HCT116 (cell line): ENCODE measurements at regions not wholly inside any gene's neighbourhood (a gene's known extent, or its start where the extent isn't known, plus 50 kb on each side); places are given as distances from the start of the nearest gene placed in this dataset.
A peak's percentile ranks its signal among the peaks of the same experiment; 100 is the strongest.

Experiments used
- ATAC-seq: fragments of 200-7000 bp; cut with Tn5 transposase; 2 replicates; pipeline ENCODE4 v1.9.1; 2020; ENCODE audit warnings: mild to moderate bottlenecking, moderate library complexity
- BruUV-seq: library from RNA; stranded (reverse); fragments of 400-500 nt; replicated peaks from 2 replicates; lab custom pipeline; 2021; lab: Mats Ljungman, UMichigan
- CTCF ChIA-PET: fragments of 300-600 bp; sonication (Branson Sonifier 250); formaldehyde crosslinking; loops from one replicate; lab custom pipeline; 2021; ENCODE audit warnings: antibody characterized with exemption; lab: Charles Lee
- POLR2A ChIA-PET: fragments of 300-600, 350-600 bp; sonication (Branson Sonifier 250); formaldehyde crosslinking; loops from one replicate; lab custom pipeline; 2021; ENCODE audit warnings: antibody characterized with exemption; lab: Charles Lee
- RAD21 ChIA-PET, 2 experiments: fragments of 300-600 bp; sonication (Branson Sonifier 250); formaldehyde crosslinking; loops; one replicate each; lab custom pipeline; 2023; ENCODE audit warnings: low total read pairs in 2 of 2; ENCODE audit not compliant: uncharacterized antibody in 2 of 2, unreplicated experiment in 2 of 2, low non-redundant PET in 1 of 2; lab: Charles Lee
- DNase-seq: peaks from one replicate; pipeline ENCODE4 v3.0.0-alpha.2; 2010; ENCODE audit warnings: low read depth, low spot score
- H2AFZ ChIP-seq: fragments of 200-600 bp; shearing (Covaris generic), sonication (generic); 2 replicates; pipeline ENCODE4 v1.6.1; 2017; ENCODE audit warnings: low read depth, mixed run types, mixed read lengths, antibody characterized with exemption, low read length; ENCODE audit not compliant: poor library complexity, severe bottlenecking
- H3K27ac ChIP-seq: 2 replicates; pipeline ENCODE4 v1.5.1; 2012; ENCODE audit warnings: low read depth, low read length
- H3K27me3 ChIP-seq: fragments of 200-600 bp; sonication (generic); 2 replicates; pipeline ENCODE4 v1.6.1; 2016; ENCODE audit warnings: mixed run types, low read length, mixed read lengths; ENCODE audit not compliant: insufficient read depth
- H3K36me3 ChIP-seq, 2 experiments: fragments of 200-500 bp in 1 of 2; fragments of 200-600 bp in 1 of 2; sonication (Bioruptor generic) in 1 of 2; sonication (generic) in 1 of 2; 2 replicates each; pipeline versions ENCODE4 v1.5.1 to v1.6.1; 2014 to 2016; ENCODE audit warnings: low read length in 2 of 2, inconsistent platforms in 1 of 2, mixed read lengths in 1 of 2, mixed run types in 1 of 2; ENCODE audit not compliant: insufficient read depth in 2 of 2, control insufficient read depth in 1 of 2
- H3K4me1 ChIP-seq, 2 experiments: fragments of 200-600 bp in 1 of 2; sonication (generic) in 1 of 2; 2 replicates each; pipeline versions ENCODE4 v1.5.1 to v1.6.1; 2012 to 2017; ENCODE audit warnings: low read length in 2 of 2, inconsistent platforms in 1 of 2, mild to moderate bottlenecking in 1 of 2, mixed read lengths in 1 of 2, mixed run types in 1 of 2, moderate library complexity in 1 of 2; ENCODE audit not compliant: insufficient read depth in 2 of 2, control insufficient read depth in 1 of 2
- H3K4me2 ChIP-seq: fragments of 200-600 bp; sonication (generic); 2 replicates; pipeline ENCODE4 v1.6.1; 2017; ENCODE audit warnings: mixed run types, low read length, mixed read lengths
- H3K4me3 ChIP-seq, 2 experiments: fragments of 200-600 bp in 1 of 2; sonication (generic) in 1 of 2; replicated peaks in 1 of 2; 2 replicates each; pipeline ENCODE4 v1.5.1; 2011 to 2016; ENCODE audit warnings: low read length in 2 of 2, control low read depth in 1 of 2, low read depth in 1 of 2, mild to moderate bottlenecking in 1 of 2, mixed read lengths in 1 of 2, mixed run types in 1 of 2
- H3K79me2 ChIP-seq: fragments of 200-600 bp; sonication (generic); 2 replicates; pipeline ENCODE4 v1.6.1; 2017; ENCODE audit warnings: mild to moderate bottlenecking, mixed run types, low read length, moderate library complexity, mixed read lengths; ENCODE audit not compliant: insufficient read depth
- H3K9ac ChIP-seq: fragments of 200-600 bp; sonication (generic); 2 replicates; pipeline ENCODE4 v1.6.1; 2016; ENCODE audit warnings: low read length, mixed read lengths
- H3K9me2 ChIP-seq: fragments of 200-600 bp; sonication (generic), shearing (Covaris generic); 2 replicates; pipeline ENCODE4 v1.6.1; 2017; ENCODE audit warnings: mixed run types, mild to moderate bottlenecking, moderate library complexity; ENCODE audit not compliant: insufficient read depth
- H3K9me3 ChIP-seq, 2 experiments: fragments of 200-500 bp in 1 of 2; fragments of 200-600 bp in 1 of 2; sonication (Bioruptor generic) in 1 of 2; sonication (generic) in 1 of 2; 2 replicates each; pipeline ENCODE4 v1.6.1; 2014 to 2017; ENCODE audit warnings: low read length in 2 of 2, mixed read lengths in 2 of 2, inconsistent platforms in 1 of 2, low read depth in 1 of 2, mild to moderate bottlenecking in 1 of 2, mixed run types in 1 of 2, moderate library complexity in 1 of 2; ENCODE audit not compliant: control insufficient read depth in 1 of 2, insufficient read depth in 1 of 2
- H4K20me1 ChIP-seq: fragments of 200-600 bp; sonication (generic), shearing (Covaris generic); 2 replicates; pipeline ENCODE4 v1.6.1; 2017; ENCODE audit warnings: mixed run types, mild to moderate bottlenecking, moderate library complexity; ENCODE audit not compliant: insufficient read depth
- ATF3 ChIP-seq: IDR thresholded peaks from 2 replicates; pipeline ENCODE4 v1.6.1; 2012
- CBX3 ChIP-seq: IDR thresholded peaks from 2 replicates; pipeline ENCODE4 v1.6.1; 2012; ENCODE audit warnings: low read depth
- CEBPB ChIP-seq: IDR thresholded peaks from 2 replicates; pipeline ENCODE4 v1.6.1; 2012; ENCODE audit warnings: low read depth
- CTCF ChIP-seq, 3 experiments: fragments of 200-600 bp in 1 of 3; sonication (generic) in 1 of 3; IDR thresholded peaks in 2 of 3; conservative IDR thresholded peaks in 1 of 3; 2 replicates each; pipeline ENCODE4 v1.5.1; 2012 to 2017; ENCODE audit warnings: low read depth in 2 of 3, low read length in 2 of 3, antibody characterized with exemption in 1 of 3, borderline replicate concordance in 1 of 3, control low read depth in 1 of 3, mild to moderate bottlenecking in 1 of 3, mixed read lengths in 1 of 3, mixed run types in 1 of 3, moderate library complexity in 1 of 3; ENCODE audit not compliant: insufficient read depth in 1 of 3
- EGR1 ChIP-seq: IDR thresholded peaks from 2 replicates; pipeline ENCODE4 v1.6.1; 2012; ENCODE audit warnings: low read depth
- ELF1 ChIP-seq: IDR thresholded peaks from 2 replicates; pipeline ENCODE4 v1.6.1; 2012; ENCODE audit warnings: low read depth, borderline replicate concordance
- EZH2 ChIP-seq: fragments of 200-600 bp; sonication (generic); IDR thresholded peaks from 2 replicates; pipeline ENCODE4 v1.6.1; 2017; ENCODE audit warnings: antibody characterized with exemption, mixed run types
- EZH2phosphoT487 ChIP-seq: fragments of 200-600 bp; IDR thresholded peaks from 2 replicates; pipeline ENCODE4 v1.6.1; 2018; ENCODE audit warnings: antibody characterized with exemption, borderline replicate concordance
- FOSL1 ChIP-seq: IDR thresholded peaks from 2 replicates; pipeline ENCODE4 v1.6.1; 2012; ENCODE audit warnings: low read depth
- JUND ChIP-seq: IDR thresholded peaks from 2 replicates; pipeline ENCODE4 v1.6.1; 2012
- MAX ChIP-seq: IDR thresholded peaks from 2 replicates; pipeline ENCODE4 v1.6.1; 2012
- POLR2A ChIP-seq: IDR thresholded peaks from 2 replicates; pipeline ENCODE4 v1.7.0; 2011; ENCODE audit warnings: borderline replicate concordance; ENCODE audit not compliant: insufficient read depth, insufficient read length; ENCODE audit errors: extremely low read depth
- POLR2AphosphoS5 ChIP-seq: IDR thresholded peaks from 2 replicates; pipeline ENCODE4 v1.6.1; 2011; ENCODE audit warnings: mild to moderate bottlenecking, low read depth, low read length, moderate library complexity
- RAD21 ChIP-seq: IDR thresholded peaks from 2 replicates; pipeline ENCODE4 v1.6.1; 2012; ENCODE audit warnings: low read depth, mild to moderate bottlenecking
- SIN3A ChIP-seq: IDR thresholded peaks from 2 replicates; pipeline ENCODE4 v1.6.1; 2012; ENCODE audit warnings: low read depth
- SRF ChIP-seq: IDR thresholded peaks from 2 replicates; pipeline ENCODE4 v1.6.1; 2012; ENCODE audit warnings: low read depth
- TCF7L2 ChIP-seq: IDR thresholded peaks from 2 replicates; pipeline ENCODE4 v1.7.0; 2011; ENCODE audit warnings: borderline replicate concordance, inconsistent platforms; ENCODE audit not compliant: insufficient read depth, insufficient read length; ENCODE audit errors: extremely low read depth
- ZBTB33 ChIP-seq: IDR thresholded peaks from 2 replicates; pipeline ENCODE4 v1.6.1; 2011; ENCODE audit warnings: mild to moderate bottlenecking, low read length, moderate library complexity; ENCODE audit not compliant: insufficient replicate concordance; ENCODE audit errors: extremely low read depth
- ZFX ChIP-seq: fragments of 450-650 bp; IDR thresholded peaks from 2 replicates; pipeline ENCODE4 v1.6.1; 2017
- ZNF274 ChIP-seq: fragments of 200-500 bp; sonication (Bioruptor generic); IDR thresholded peaks from 2 replicates; pipeline ENCODE4 v1.6.1; 2014; ENCODE audit warnings: mild to moderate bottlenecking, low read depth, low read length, inconsistent platforms
- intact Hi-C: fragments of 100-400 bp; cut with micrococcal nuclease; formaldehyde crosslinking; loops from 2 replicates; pipeline ENCODE4 v1.10.0; 2022

GRCh38 chr12:75786070-75786469 lies 245.5 kb downstream of the PHLDA1 start (continued):
- no peak for TF ChIP-seq ZBTB33
- TF ChIP-seq FOSL1: no peak

- peaks cover 70 to 81% of the 10 kb centered on the region in 2 experiments for H3K4me1 ChIP-seq
- RAD21 ChIA-PET: no interaction called here
- no TSS peak for BruUV-seq
- H3K9me2 ChIP-seq: no peaks in the 10 kb centered on the region
- H3K4me2 ChIP-seq: 0 out of 2 replicates have a peak overlapping the region, but pooled peaks have one; percentile 9
- ATAC-seq: no peak
- peak overlapping the region; percentile 27; the same call in 1 of the 2 replicates for H3K9ac ChIP-seq
- TF ChIP-seq EGR1: no peak
- TF ChIP-seq EZH2: no peak
- TF ChIP-seq ELF1: no peak
- no peak for TF ChIP-seq FOSL1
- no peak for TF ChIP-seq MAX
- no peak for TF ChIP-seq ZNF274
- TF ChIP-seq CEBPB: no peak
- no peak for TF ChIP-seq TCF7L2
- no peak for TF ChIP-seq ZBTB33
- no peak for TF ChIP-seq CBX3
- no peak for TF ChIP-seq JUND
- TF ChIP-seq CTCF (IDR thresholded peaks at IDR 0.05 in 2 of 3, conservative IDR thresholded peaks at IDR 0.05 in 1 of 3; ENCODE audit: borderline replicate concordance in 1 of 3, insufficient read depth in 1 of 3, low read depth in 2 of 3, low read length in 2 of 3): no peak
- no peak for TF ChIP-seq ATF3
- no peak for TF ChIP-seq SRF
- no peak for TF ChIP-seq RAD21
- no peak for TF ChIP-seq POLR2A
- TF ChIP-seq POLR2AphosphoS5: no peak
- no peak for TF ChIP-seq ZFX
- no peak for TF ChIP-seq SIN3A
- TF ChIP-seq EZH2phosphoT487: no peak
- POLR2A ChIA-PET: no interaction called here
- peak overlapping the region; percentile 97 for H3K27ac ChIP-seq
- no peak overlapping the region for H3K4me3 ChIP-seq
- H3K79me2 ChIP-seq: no peaks in the 10 kb centered on the region
- H2AFZ ChIP-seq: no peak overlapping the region
- intact Hi-C loops: no loop called here
- DNase-seq: no peak
- peaks cover 0 to 4% of the 10 kb centered on the region in 2 experiments; a peak in 1 of 4 replicates for H3K9me3 ChIP-seq
- no peaks in the 10 kb centered on the region for H3K36me3 ChIP-seq
- CTCF ChIA-PET: no interaction called here
- H3K27me3 ChIP-seq: no peaks in the 10 kb centered on the region
- H4K20me1 ChIP-seq: no peaks in the 10 kb centered on the region
Observed at GRCh38 chr12:75784591-75784990, 247.0 kb downstream of the PHLDA1 start.
